GM19468 (cell line): ENCODE measurements at regions not wholly inside any gene's neighbourhood (a gene's known extent, or its start where the extent isn't known, plus 50 kb on each side); places are given as distances from the start of the nearest gene placed in this dataset.

Source experiments
- ATAC-seq: cut with Tn5 transposase; IDR thresholded peaks from one replicate; pipeline ENCODE4 v1.9.1; 2021; ENCODE audit warnings: mild to moderate bottlenecking, moderate library complexity, moderate number of reproducible peaks; ENCODE audit not compliant: unreplicated experiment; ENCODE audit errors: extremely low read depth

- no peak for ATAC-seq
Observed at GRCh38 chr9:38315085-38315595, 77.4 kb upstream of the ALDH1B1 start.

- ATAC-seq = no peak
Observed at GRCh38 chr9:38313421-38313820, 79.1 kb upstream of the ALDH1B1 start.

GRCh38 chr9:38312406-38312805 lies 80.1 kb upstream of the ALDH1B1 start:
- no peak for ATAC-seq

- no peak for ATAC-seq
Observed at GRCh38 chr9:38311382-38312270, 80.9 kb upstream of the ALDH1B1 start.

- no peak for ATAC-seq
Observed at GRCh38 chr9:38309324-38310195, 82.9 kb upstream of the ALDH1B1 start.

- no peak for ATAC-seq
Observed at GRCh38 chr9:38308136-38308535, 84.4 kb upstream of the ALDH1B1 start.

GRCh38 chr9:38306899-38307298 lies 85.6 kb upstream of the ALDH1B1 start:
- no peak for ATAC-seq

- ATAC-seq = no peak
Observed at GRCh38 chr9:38305582-38305981, 86.9 kb upstream of the ALDH1B1 start.

GRCh38 chr9:38301376-38302106 lies 91.0 kb upstream of the ALDH1B1 start:
- ATAC-seq = no peak

- ATAC-seq = no peak
Observed at GRCh38 chr9:38299856-38300255, 92.6 kb upstream of the ALDH1B1 start.

- ATAC-seq = no peak
Observed at GRCh38 chr9:38298904-38299303, 93.6 kb upstream of the ALDH1B1 start.

GRCh38 chr9:38298503-38298902 lies 94.0 kb upstream of the ALDH1B1 start:
- no peak for ATAC-seq

GRCh38 chr9:38296807-38297206 lies 95.7 kb upstream of the ALDH1B1 start:
- ATAC-seq = no peak

- ATAC-seq = no peak
Observed at GRCh38 chr9:38295764-38296163, 96.7 kb upstream of the ALDH1B1 start.

- ATAC-seq = no peak
Observed at GRCh38 chr9:38294220-38294960, 98.1 kb upstream of the ALDH1B1 start.

GRCh38 chr9:38293022-38293421 lies 99.5 kb upstream of the ALDH1B1 start:
- no peak for ATAC-seq

GRCh38 chr9:38292480-38292879 lies 100.0 kb upstream of the ALDH1B1 start:
- ATAC-seq = no peak

GRCh38 chr9:38289866-38290245 lies 102.6 kb upstream of the ALDH1B1 start:
- ATAC-seq = no peak

- no peak for ATAC-seq
Observed at GRCh38 chr9:38289236-38289865, 103.2 kb upstream of the ALDH1B1 start.
